RCC 7860 (cell line): ENCODE measurements at regions not wholly inside any gene's neighbourhood (a gene's known extent, or its start where the extent isn't known, plus 50 kb on each side); places are given as distances from the start of the nearest gene placed in this dataset.
"Not testable (repeated sequence)": the region's sequence is repeated elsewhere in the genome, so short reads cannot be mapped to it uniquely, and the experiment has no call there.

Experiments used
- DNase-seq: peaks from one replicate; pipeline ENCODE4 v3.0.0-alpha.2; 2015; ENCODE audit warnings: low spot score
- FAIRE-seq: peaks from 2 replicates; lab custom pipeline; 2012; peaks lifted over from hg19 to GRCh38; lab: Jason Lieb, UNC

DNA sequence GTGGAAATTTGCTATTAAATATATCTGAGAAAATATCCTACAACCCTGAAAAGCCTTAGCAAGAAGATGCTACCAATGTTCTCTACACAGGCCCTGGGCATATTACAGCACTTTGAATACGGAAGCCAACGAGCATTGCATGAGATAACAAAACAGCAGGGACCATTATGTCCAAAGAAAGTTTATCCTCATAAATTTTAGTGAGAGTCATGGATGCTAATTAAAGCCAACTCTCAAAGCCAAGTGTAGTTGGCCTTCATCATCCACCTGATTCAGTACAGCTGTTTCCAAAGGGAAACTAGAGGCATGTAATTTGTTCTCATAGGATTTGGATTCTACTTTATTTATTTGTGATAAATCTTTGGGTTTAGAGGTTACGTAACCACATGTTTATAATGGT is 564.8 kb downstream of the RFPL4B start:
- FAIRE-seq, result no peak

GRCh38 chr6:112912416-112913101 is 565.4 kb downstream of the RFPL4B start:
- no peak for DNase-seq
- no peak for FAIRE-seq

More for the DNA sequence above, 564.8 kb downstream of the RFPL4B start:
- no peak for DNase-seq

DNA sequence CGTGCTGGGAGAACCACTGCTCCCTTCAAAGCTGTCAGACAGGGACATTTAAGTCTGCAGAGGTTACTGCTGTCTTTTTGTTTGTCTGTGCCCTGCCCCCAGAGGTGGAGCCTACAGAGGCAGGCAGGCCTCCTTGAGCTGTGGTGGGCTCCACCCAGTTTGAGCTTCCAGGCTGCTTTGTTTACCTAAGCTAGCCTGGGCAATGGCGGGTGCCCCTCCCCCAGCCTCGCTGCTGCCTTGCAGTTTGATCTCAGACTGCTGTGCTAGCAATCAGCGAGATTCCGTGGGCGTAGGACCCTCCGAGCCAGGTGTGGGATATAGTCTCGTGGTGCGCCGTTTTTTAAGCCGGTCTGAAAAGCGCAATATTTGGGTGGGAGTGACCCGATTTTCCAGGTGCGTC is 572.6 kb downstream of the RFPL4B start:
- not testable (repeated sequence) for DNase-seq, FAIRE-seq

GRCh38 chr6:112920994-112921393 is 573.9 kb downstream of the RFPL4B start:
- no peak for FAIRE-seq
- no peak for DNase-seq

DNA sequence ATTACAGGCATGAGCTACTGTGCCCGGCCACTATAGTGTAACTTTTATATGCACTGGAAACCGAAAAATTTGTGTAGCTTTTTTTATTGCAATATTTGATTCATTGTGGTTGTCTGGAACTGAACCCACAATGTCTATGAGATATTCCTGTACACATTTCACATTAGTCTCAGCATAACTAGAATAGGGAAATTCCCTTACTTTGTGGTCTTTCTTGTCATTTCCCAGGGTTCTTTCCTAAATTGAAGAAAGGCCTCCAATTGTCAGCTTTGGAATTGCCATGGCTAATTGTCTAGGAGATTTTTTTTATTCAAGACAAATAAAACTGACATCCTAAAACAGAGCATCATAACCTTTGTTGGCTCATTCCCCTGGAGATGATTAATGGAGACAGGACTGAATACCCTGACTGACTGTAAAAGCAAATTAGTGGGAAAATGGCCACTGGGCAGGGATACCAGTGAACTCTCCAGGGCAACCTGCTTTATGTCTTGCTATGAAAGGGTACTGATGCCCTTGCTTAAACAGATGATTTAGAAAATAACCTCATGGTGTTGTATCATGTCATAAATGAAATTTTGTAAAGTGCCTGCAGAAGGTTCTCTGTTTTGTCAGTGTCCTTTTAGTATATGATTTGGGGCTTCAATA is 576.9 kb downstream of the RFPL4B start:
- FAIRE-seq (no peak), DNase-seq (no peak)

GRCh38 chr6:112925702-112926101 is 578.6 kb downstream of the RFPL4B start:
- DNase-seq (no peak), FAIRE-seq (no peak)

- DNase-seq, result no peak
- no peak for FAIRE-seq
Observed at GRCh38 chr6:112927641-112928320, 580.7 kb downstream of the RFPL4B start.

DNA sequence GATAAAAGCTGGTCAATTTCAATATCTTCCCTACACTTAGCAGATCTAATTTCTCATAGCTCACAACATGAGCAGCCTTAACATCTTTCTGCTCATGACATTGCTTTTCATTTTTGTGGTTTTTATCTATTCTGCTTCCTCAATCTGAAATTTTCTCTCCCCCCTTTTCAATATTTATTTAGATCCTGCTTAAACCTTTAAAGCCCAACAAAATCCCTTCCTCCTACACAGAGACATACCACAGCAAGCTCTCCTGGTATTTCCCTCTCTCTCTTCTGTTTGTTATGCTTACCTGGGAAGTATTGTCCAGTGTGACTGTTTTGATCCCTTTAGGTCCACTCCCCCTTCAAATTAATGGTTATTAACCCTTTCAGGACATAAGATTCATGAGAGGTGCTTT is 582.5 kb downstream of the RFPL4B start:
- FAIRE-seq (no peak), DNase-seq (no peak)

GRCh38 chr6:112931832-112932231 is 584.7 kb downstream of the RFPL4B start:
- FAIRE-seq, result no peak
- DNase-seq, result no peak

GRCh38 chr6:112933947-112934346 is 586.8 kb downstream of the RFPL4B start:
- DNase-seq (no peak), FAIRE-seq (no peak)

DNA sequence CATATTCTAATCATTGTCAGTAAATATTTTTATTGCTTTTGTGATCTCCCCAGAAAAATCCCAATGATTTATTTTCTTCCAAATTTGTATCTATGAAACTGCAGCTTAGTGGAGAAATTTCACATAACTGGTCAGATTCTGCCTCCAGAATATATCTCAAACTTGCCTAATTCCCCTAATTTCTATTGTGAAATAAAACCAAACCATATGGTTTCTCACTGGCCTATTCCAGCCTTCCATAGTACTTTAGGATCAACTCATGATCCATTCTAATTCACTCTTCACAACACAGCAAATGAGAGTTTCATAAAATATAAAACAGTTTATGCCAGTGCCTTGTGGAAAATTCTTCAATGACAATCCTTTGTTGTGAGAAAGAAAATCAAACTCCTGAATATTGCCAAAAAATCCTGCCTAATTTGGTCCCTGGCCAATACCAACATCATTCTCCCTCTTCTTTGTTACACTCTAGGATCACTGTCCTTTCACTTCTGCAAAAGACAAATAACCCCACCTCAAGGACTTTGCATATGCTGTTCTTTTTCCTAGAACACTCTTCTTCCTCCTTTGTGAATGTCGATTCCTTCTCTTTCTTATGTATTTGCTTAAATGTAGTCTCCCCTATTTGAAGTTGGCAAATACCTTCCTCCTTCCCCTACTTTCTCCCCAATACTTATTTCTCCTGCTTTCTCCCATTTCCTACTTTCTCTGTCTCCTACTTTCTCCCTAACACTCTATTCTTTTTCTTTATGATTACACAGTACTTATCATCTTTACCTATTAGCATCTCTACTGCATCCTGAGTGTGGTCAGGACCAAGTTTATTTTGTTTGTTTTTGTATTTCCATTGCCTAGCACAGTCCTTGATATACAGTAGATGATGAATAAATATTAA is 587.5 kb downstream of the RFPL4B start:
- no peak for DNase-seq
- no peak for FAIRE-seq

DNA sequence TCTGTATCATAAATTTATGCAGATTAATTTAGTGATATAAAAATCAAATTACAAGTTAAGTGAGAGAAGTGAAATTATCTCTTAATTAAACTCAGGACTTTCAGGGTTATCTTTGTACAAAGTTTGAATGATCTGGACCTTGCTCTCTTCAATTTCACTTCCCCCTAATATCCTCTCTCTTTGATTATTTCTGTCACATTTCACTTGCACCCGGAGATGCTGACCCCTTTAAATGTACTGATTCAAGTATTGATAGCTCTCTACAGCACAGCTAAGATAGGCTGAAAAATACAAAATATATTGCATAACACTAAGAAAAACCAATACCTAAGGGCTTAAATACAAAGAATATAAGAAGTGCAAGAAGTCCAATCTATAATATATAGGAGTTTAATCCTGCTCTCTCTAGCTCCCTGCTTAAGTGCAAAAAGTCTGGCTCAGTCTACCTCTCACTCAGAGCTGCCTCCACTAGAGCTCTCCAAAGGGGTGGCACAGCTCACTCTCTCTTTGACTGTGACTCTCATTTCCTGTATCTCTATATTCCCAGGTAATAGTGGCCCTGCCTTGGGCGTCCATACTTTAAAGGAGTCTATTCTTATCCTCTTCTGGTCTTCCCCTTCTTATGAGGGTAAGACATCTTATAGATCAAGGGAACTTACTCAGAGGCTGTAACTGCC is 588.4 kb downstream of the RFPL4B start:
- no peak for FAIRE-seq
- DNase-seq, result no peak

- no peak for FAIRE-seq
Observed at GRCh38 chr6:112936079-112936472, 588.9 kb downstream of the RFPL4B start.

GRCh38 chr6:112936504-112936903 is 589.4 kb downstream of the RFPL4B start:
- FAIRE-seq (no peak), DNase-seq (no peak)

More at GRCh38 chr6:112936079-112936472, 588.9 kb downstream of the RFPL4B start:
- DNase-seq, result no peak

GRCh38 chr6:112937690-112938089 is 590.6 kb downstream of the RFPL4B start:
- DNase-seq, FAIRE-seq: not testable (repeated sequence)

GRCh38 chr6:112938650-112939049 is 591.5 kb downstream of the RFPL4B start:
- DNase-seq (no peak), FAIRE-seq (no peak)

GRCh38 chr6:112939563-112939962 is 592.4 kb downstream of the RFPL4B start:
- FAIRE-seq (peak; percentile 51), DNase-seq (no peak)

DNA sequence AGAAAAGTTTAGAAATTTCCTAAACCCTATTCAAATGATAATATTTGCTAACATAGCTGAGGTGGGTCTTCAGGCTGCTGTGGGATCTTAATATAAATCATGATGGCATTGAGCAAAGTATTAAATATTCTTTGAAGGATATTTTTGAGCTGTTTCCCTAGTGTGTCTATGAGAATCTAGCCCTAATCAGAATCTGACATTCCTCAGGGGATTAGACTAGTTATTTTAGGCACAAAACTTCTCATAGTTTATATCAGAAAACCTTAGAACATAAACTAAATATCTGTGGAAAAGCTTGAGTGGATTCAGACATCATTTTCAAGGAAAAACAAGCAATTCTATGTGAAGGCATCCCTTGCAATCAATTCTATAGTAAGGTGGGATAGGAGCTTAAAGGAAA is 594.5 kb downstream of the RFPL4B start:
- DNase-seq, result no peak
- FAIRE-seq, result no peak

DNA sequence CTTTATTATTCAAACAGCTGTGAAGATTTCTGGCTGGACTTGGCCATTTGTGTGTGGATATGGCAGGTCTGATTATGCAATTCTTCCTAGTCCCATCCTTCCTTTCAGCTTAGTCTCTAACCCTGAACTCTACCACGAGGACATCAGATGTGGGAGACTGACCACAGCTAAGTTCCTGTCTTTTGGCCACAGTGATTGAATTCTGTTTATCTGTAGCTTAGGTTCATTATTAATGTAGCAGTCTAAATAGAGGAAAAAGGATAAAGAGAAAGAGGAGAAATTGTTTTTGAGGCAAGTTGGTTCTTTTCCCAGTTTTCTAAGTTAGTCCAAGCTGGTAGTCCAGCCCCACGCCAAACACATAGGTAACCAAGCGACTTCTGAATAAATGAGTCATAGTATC is 598.9 kb downstream of the RFPL4B start:
- DNase-seq (no peak), FAIRE-seq (no peak)

GRCh38 chr6:112947507-112947906 is 600.4 kb downstream of the RFPL4B start:
- FAIRE-seq, result no peak

More at GRCh38 chr6:112947507-112947906, 600.4 kb downstream of the RFPL4B start:
- DNase-seq, result no peak
